Uterus (tissue), 3 donors: ENCODE measurements at regions not wholly inside any gene's neighbourhood (a gene's known extent, or its start where the extent isn't known, plus 50 kb on each side); places are given as distances from the start of the nearest gene placed in this dataset.
A peak's percentile ranks its signal among the peaks of the same experiment; 100 is the strongest.

Source experiments
- DNase-seq, 2 donors: peaks; one replicate each; pipeline ENCODE4 v3.0.0-alpha.2; 2019 to 2020
- H3K27ac ChIP-seq, 2 donors: fragments of 200-600 bp; sonication (generic); 1 replicate in 1 of 2; 2 replicates in 1 of 2; pipeline ENCODE4 v1.5.1; 2016 to 2018
- H3K27me3 ChIP-seq, 2 donors: fragments of 200-600 bp; sonication (generic); one replicate each; pipeline ENCODE4 v1.5.1; 2018 to 2019; ENCODE audit warnings: control low read depth in 1 of 2
- H3K36me3 ChIP-seq, 2 donors: fragments of 200-600 bp; sonication (generic); one replicate each; pipeline ENCODE4 v1.5.1; 2019; ENCODE audit warnings: control low read depth in 1 of 2
- H3K4me1 ChIP-seq, 2 donors: fragments of 200-600 bp; sonication (generic); one replicate each; pipeline ENCODE4 v1.5.1; 2018 to 2019; ENCODE audit warnings: control low read depth in 1 of 2
- H3K4me3 ChIP-seq, 2 donors: fragments of 200-600 bp; sonication (generic); 1 replicate in 1 of 2; 2 replicates in 1 of 2; pipeline ENCODE4 v1.5.1; 2018 to 2019; ENCODE audit warnings: mild to moderate bottlenecking in 1 of 2
- H3K9me3 ChIP-seq, 2 donors: fragments of 200-600 bp; sonication (generic); one replicate each; pipeline ENCODE4 v1.5.1; 2019; ENCODE audit warnings: control low read depth in 1 of 2
- CTCF ChIP-seq, 4 experiments: fragments of 200-600 bp in 2 of 4; fragments of 450-650 bp in 2 of 4; sonication (generic) in 2 of 4; IDR thresholded peaks; one replicate each; pipeline ENCODE4 v1.5.1; 2016 to 2019; ENCODE audit warnings: antibody characterized with exemption in 4 of 4, mild to moderate bottlenecking in 2 of 4, moderate library complexity in 1 of 4
- POLR2A ChIP-seq, 2 donors: fragments of 450-650 bp; IDR thresholded peaks; one replicate each; pipeline ENCODE4 v1.6.1; 2016; ENCODE audit warnings: antibody characterized with exemption in 2 of 2, mild to moderate bottlenecking in 1 of 2, moderate library complexity in 1 of 2
- intact Hi-C: fragments of 100-400 bp; cut with DNase I; formaldehyde crosslinking; loops from one replicate; pipeline ENCODE4 v1.15.1; 2023; ENCODE audit warnings: low total_unique reads
- donor health status: DM: yes; HTN: yes; CAD: no.

- H3K27ac ChIP-seq = no peak overlapping the region
- H3K4me3 ChIP-seq = no peak overlapping the region
- no peaks in the 10 kb centered on the region for H3K36me3 ChIP-seq
- TF ChIP-seq CTCF (IDR thresholded peaks at IDR 0.05) = no peak
- TF ChIP-seq POLR2A (IDR thresholded peaks at IDR 0.05) = no peak
- H3K27me3 ChIP-seq = no peaks in the 10 kb centered on the region
- no peaks in the 10 kb centered on the region for H3K4me1 ChIP-seq
- intact Hi-C loops = no loop called here
- DNase-seq = no peak
- no peaks in the 10 kb centered on the region for H3K9me3 ChIP-seq
Measured at GRCh38 chr2:100222844-100223243, 80.5 kb upstream of the AFF3 start.

- no peaks in the 10 kb centered on the region for H3K36me3 ChIP-seq
- H3K4me3 ChIP-seq = no peak overlapping the region
- DNase-seq = no peak
- H3K27ac ChIP-seq = no peak overlapping the region
- no peaks in the 10 kb centered on the region for H3K9me3 ChIP-seq
- intact Hi-C loops = no loop called here
- no peaks in the 10 kb centered on the region for H3K27me3 ChIP-seq
- no peak for TF ChIP-seq CTCF (IDR thresholded peaks at IDR 0.05)
- no peak for TF ChIP-seq POLR2A (IDR thresholded peaks at IDR 0.05)
- H3K4me1 ChIP-seq = no peaks in the 10 kb centered on the region
Measured at GRCh38 chr2:100218552-100218951, 76.2 kb upstream of the AFF3 start.

- no peaks in the 10 kb centered on the region for H3K27me3 ChIP-seq
- no peak for DNase-seq
- H3K4me3 ChIP-seq = no peak overlapping the region
- no peak overlapping the region for H3K27ac ChIP-seq
- intact Hi-C loops = no loop called here
- H3K9me3 ChIP-seq = no peaks in the 10 kb centered on the region
- H3K36me3 ChIP-seq = no peaks in the 10 kb centered on the region
- TF ChIP-seq CTCF (IDR thresholded peaks at IDR 0.05) = no peak
- no peak for TF ChIP-seq POLR2A (IDR thresholded peaks at IDR 0.05)
- H3K4me1 ChIP-seq = no peaks in the 10 kb centered on the region
Measured at GRCh38 chr2:100217323-100217722, 74.9 kb upstream of the AFF3 start.

GRCh38 chr2:100216015-100216414 is 73.6 kb upstream of the AFF3 start:
- no peaks in the 10 kb centered on the region for H3K36me3 ChIP-seq
- intact Hi-C loops = no loop called here
- DNase-seq = no peak
- H3K4me3 ChIP-seq = no peak overlapping the region
- H3K4me1 ChIP-seq = no peaks in the 10 kb centered on the region
- TF ChIP-seq CTCF (IDR thresholded peaks at IDR 0.05) = no peak
- no peak for TF ChIP-seq POLR2A (IDR thresholded peaks at IDR 0.05)
- H3K9me3 ChIP-seq = no peaks in the 10 kb centered on the region
- no peak overlapping the region for H3K27ac ChIP-seq
- H3K27me3 ChIP-seq = no peaks in the 10 kb centered on the region

GRCh38 chr2:100215371-100215770 is 73.0 kb upstream of the AFF3 start:
- Histone ChIP-seq H3K4me3 (no peak overlapping the region), H3K9me3 (no peaks in the 10 kb centered on the region), H3K4me1 (no peaks in the 10 kb centered on the region), H3K27ac (peak overlapping the region in 1 of 2 donors; percentile 15), H3K27me3 (no peaks in the 10 kb centered on the region), H3K36me3 (no peaks in the 10 kb centered on the region)
- TF ChIP-seq CTCF (IDR thresholded peaks at IDR 0.05) (no peak), POLR2A (IDR thresholded peaks at IDR 0.05) (no peak)
- intact Hi-C loops = no loop called here
- no peak for DNase-seq
